Endothelial cell of umbilical vein (primary cell): ENCODE measurements at regions not wholly inside any gene's neighbourhood (a gene's known extent, or its start where the extent isn't known, plus 50 kb on each side); places are given as distances from the start of the nearest gene placed in this dataset.

Experiments
- BruUV-seq: library from RNA; stranded (reverse); fragments of 400-500 nt; replicated peaks from 2 replicates; lab custom pipeline; 2021; lab: Mats Ljungman, UMichigan
- CTCF ChIA-PET: fragments of 300-600, 350-600 bp; sonication (Branson Sonifier 250); formaldehyde crosslinking; loops from one replicate; lab custom pipeline; 2021; ENCODE audit warnings: antibody characterized with exemption, inconsistent platforms; lab: Charles Lee
- POLR2A ChIA-PET: fragments of 300-600, 350-600 bp; sonication (Branson Sonifier 250); formaldehyde crosslinking; loops from one replicate; lab custom pipeline; 2021; ENCODE audit warnings: antibody characterized with exemption, inconsistent platforms; lab: Charles Lee
- DNase-seq: peaks from one replicate; pipeline ENCODE4 v3.0.0-alpha.2; 2011; ENCODE audit warnings: low read depth, low spot score
- FAIRE-seq: peaks from 2 replicates; lab custom pipeline; 2011; peaks lifted over from hg19 to GRCh38; lab: Jason Lieb, UNC
- H2AFZ ChIP-seq: 2 replicates; pipeline ENCODE4 v1.6.0; 2012; ENCODE audit warnings: low read depth, low read length, control low read depth, inconsistent platforms
- H3K27ac ChIP-seq: 2 replicates; pipeline ENCODE4 v1.5.1; 2011; ENCODE audit warnings: low read depth, mild to moderate bottlenecking, control low read depth, low read length, moderate library complexity; ENCODE audit not compliant: insufficient read depth
- H3K27me3 ChIP-seq, 2 experiments: 2 replicates each; pipeline versions ENCODE4 v1.6.0 to v1.6.1; 2011; ENCODE audit warnings: low read length in 2 of 2, mixed read lengths in 1 of 2; ENCODE audit not compliant: control insufficient read depth in 2 of 2, insufficient read depth in 2 of 2
- H3K36me3 ChIP-seq, 2 experiments: 2 replicates in 1 of 2; 3 replicates in 1 of 2; pipeline ENCODE4 v1.5.1; 2011; ENCODE audit warnings: low read length in 2 of 2, mild to moderate bottlenecking in 1 of 2, moderate library complexity in 1 of 2; ENCODE audit not compliant: control insufficient read depth in 2 of 2, insufficient read depth in 2 of 2; ENCODE audit errors: extremely low read depth in 1 of 2
- H3K4me1 ChIP-seq: 3 replicates; pipeline ENCODE4 v1.5.1; 2011; ENCODE audit warnings: mild to moderate bottlenecking, low read length; ENCODE audit not compliant: control insufficient read depth, insufficient read depth; ENCODE audit errors: extremely low read depth
- H3K4me2 ChIP-seq: 2 replicates; pipeline ENCODE4 v1.6.1; 2011; ENCODE audit warnings: low read length, control low read depth, mixed read lengths; ENCODE audit not compliant: insufficient read depth
- H3K4me3 ChIP-seq, 3 experiments: fragments of 200-600 bp in 1 of 3; sonication (generic), shearing (Covaris generic) in 1 of 3; replicated peaks in 1 of 3; 2 replicates each; pipeline ENCODE4 v1.5.1; 2011 to 2016; ENCODE audit warnings: control low read depth in 3 of 3, low read length in 3 of 3, mild to moderate bottlenecking in 2 of 3, inconsistent platforms in 1 of 3, low read depth in 1 of 3, moderate library complexity in 1 of 3; ENCODE audit not compliant: insufficient read depth in 1 of 3
- H3K79me2 ChIP-seq: 2 replicates; pipeline ENCODE4 v1.6.0; 2012; ENCODE audit warnings: low read length, inconsistent platforms; ENCODE audit not compliant: control insufficient read depth, insufficient read depth
- H3K9ac ChIP-seq: replicated peaks from 2 replicates; pipeline ENCODE3; 2011; ENCODE audit warnings: low read length, control low read depth; ENCODE audit not compliant: insufficient read depth; ENCODE audit errors: extremely low read depth
- H3K9me1 ChIP-seq: replicated peaks from 3 replicates; pipeline ENCODE4 v1.6.0; 2011; ENCODE audit warnings: mild to moderate bottlenecking, low read length; ENCODE audit not compliant: control insufficient read depth, insufficient read depth; ENCODE audit errors: extremely low read depth
- H3K9me3 ChIP-seq: replicated peaks from 2 replicates; pipeline ENCODE4 v1.5.1; 2012; ENCODE audit warnings: low read length, inconsistent platforms; ENCODE audit not compliant: control insufficient read depth, insufficient read depth
- H4K20me1 ChIP-seq: replicated peaks from 2 replicates; pipeline ENCODE3; 2011; ENCODE audit warnings: mild to moderate bottlenecking, low read length; ENCODE audit not compliant: control insufficient read depth, insufficient read depth; ENCODE audit errors: extremely low read depth
- CTCF ChIP-seq, 2 donors: IDR thresholded peaks; 1 replicate in 1 of 2; 2 replicates in 1 of 2; pipeline ENCODE4 v1.5.1; 2011; ENCODE audit warnings: low read length in 2 of 2, mild to moderate bottlenecking in 2 of 2, moderate library complexity in 2 of 2, control low read depth in 1 of 2, inconsistent platforms in 1 of 2, low read depth in 1 of 2; ENCODE audit not compliant: insufficient read depth in 1 of 2; ENCODE audit errors: extremely low read depth in 1 of 2
- EZH2 ChIP-seq: IDR thresholded peaks from 2 replicates; pipeline ENCODE4 v1.6.1; 2012; ENCODE audit warnings: borderline replicate concordance, low read depth, mild to moderate bottlenecking, moderate library complexity, low read length, inconsistent platforms; ENCODE audit not compliant: severe bottlenecking
- FOS ChIP-seq: IDR thresholded peaks from 2 replicates; pipeline ENCODE4 v1.6.1; 2011; ENCODE audit warnings: mild to moderate bottlenecking, low read length, moderate library complexity, borderline replicate concordance; ENCODE audit not compliant: insufficient read depth
- GATA2 ChIP-seq: IDR thresholded peaks from 2 replicates; pipeline ENCODE4 v1.7.0; 2011; ENCODE audit warnings: low read depth, mild to moderate bottlenecking, moderate library complexity, mixed read lengths, low read length; ENCODE audit not compliant: insufficient read length, insufficient read depth
- JUN ChIP-seq: IDR thresholded peaks from 2 replicates; pipeline ENCODE4 v1.6.1; 2011; ENCODE audit warnings: borderline replicate concordance, low read depth; ENCODE audit not compliant: insufficient read length, insufficient read depth
- MAX ChIP-seq: IDR thresholded peaks from 2 replicates; pipeline ENCODE4 v1.6.1; 2011; ENCODE audit not compliant: insufficient read depth, insufficient read length
- MYC ChIP-seq: IDR thresholded peaks from one replicate; pipeline ENCODE4 v1.6.1; 2011; ENCODE audit warnings: mild to moderate bottlenecking, low read depth, low read length
- POLR2A ChIP-seq: IDR thresholded peaks from 2 replicates; pipeline ENCODE4 v1.6.1; 2012; ENCODE audit warnings: low read depth, mild to moderate bottlenecking, control low read depth, low read length
- POLR2AphosphoS5 ChIP-seq: IDR thresholded peaks from 2 replicates; pipeline ENCODE4 v1.6.1; 2012; ENCODE audit warnings: low read depth, mild to moderate bottlenecking, control low read depth, low read length, moderate library complexity; ENCODE audit not compliant: insufficient read depth
- dilution Hi-C: fragments of 300-500 bp; cut with MboI; formaldehyde crosslinking; loops from one replicate; pipeline ENCODE4 v1.15.0; 2019; ENCODE audit warnings: low sequenced_read_pairs; ENCODE audit not compliant: extremely low pct_ligation_motif_present
- intact Hi-C: fragments of 100-400 bp; cut with micrococcal nuclease; formaldehyde crosslinking; loops from one replicate; pipeline ENCODE4 v1.10.0; 2022

GRCh38 chr1:56106531-56107274, 472.7 kb downstream of the PLPP3 start:
- no peak overlapping the region for H3K4me2 ChIP-seq
- TF ChIP-seq FOS, result no peak
- TF ChIP-seq CTCF (IDR thresholded peaks at IDR 0.05; ENCODE audit: extremely low read depth in 1 of 2, insufficient read depth in 1 of 2, low read depth in 1 of 2, low read length in 2 of 2), result no peak
- no peak for TF ChIP-seq MYC
- TF ChIP-seq EZH2, result no peak
- TF ChIP-seq POLR2AphosphoS5, result no peak
- no peak for TF ChIP-seq GATA2
- no peak for TF ChIP-seq MAX
- TF ChIP-seq JUN, result no peak
- TF ChIP-seq POLR2A, result no peak
- CTCF ChIA-PET, result interaction anchor here (1.3 to 1.5 kb wide), 2 partner anchors 10 to 14 kb away, joined by 3 to 5 read pairs; no protein-coding TSS in a partner anchor
- H3K4me1 ChIP-seq, result no peaks in the 10 kb centered on the region
- no peak overlapping the region for H3K27ac ChIP-seq
- no peak overlapping the region for H3K9ac ChIP-seq
- FAIRE-seq (no peak), DNase-seq (no peak)
- POLR2A ChIA-PET, result no interaction called here
- intact Hi-C loops, result no loop called here
- H3K27me3 ChIP-seq, result no peaks in the 10 kb centered on the region
- BruUV-seq, result no TSS peak
- no peaks in the 10 kb centered on the region for H3K79me2 ChIP-seq
- H4K20me1 ChIP-seq, result no peaks in the 10 kb centered on the region
- H3K9me3 ChIP-seq, result no peaks in the 10 kb centered on the region
- no peak overlapping the region for H3K4me3 ChIP-seq
- no peak overlapping the region for H2AFZ ChIP-seq
- H3K36me3 ChIP-seq, result no peaks in the 10 kb centered on the region
- dilution Hi-C loops, result no loop called here
- no peaks in the 10 kb centered on the region for H3K9me1 ChIP-seq
